Activated CD4-positive, alpha-beta T cell treated with anti-CD3 and anti-CD28 coated beads for 24 hours (primary cell): ENCODE measurements at regions not wholly inside any gene's neighbourhood (a gene's known extent, or its start where the extent isn't known, plus 50 kb on each side); places are given as distances from the start of the nearest gene placed in this dataset.

Source experiments
- DNase-seq, 2 donors: peaks; one replicate each; pipeline ENCODE4 v3.0.0-alpha.2; 2020; ENCODE audit warnings: low read depth in 2 of 2

DNA sequence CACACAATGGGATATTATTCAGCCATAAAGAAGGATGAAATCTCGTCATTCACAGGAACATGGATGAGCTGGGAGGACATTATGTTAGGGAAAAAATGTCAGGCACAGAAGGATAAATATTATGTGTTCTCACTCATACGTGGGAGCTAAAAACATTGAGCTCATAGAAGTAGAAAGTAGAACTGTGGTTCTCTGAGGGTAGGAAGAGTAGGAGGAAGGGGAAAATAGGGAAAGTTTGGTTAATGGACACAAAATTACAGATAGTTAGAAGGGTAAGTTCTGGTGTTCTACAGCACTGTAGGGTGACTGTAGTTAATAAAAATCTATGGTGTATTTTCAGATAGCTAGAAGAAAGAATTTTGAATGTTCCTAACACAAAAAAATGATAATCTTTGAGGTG lies 102.6 kb upstream of the LIPC start:
- DNase-seq, result no peak

DNA sequence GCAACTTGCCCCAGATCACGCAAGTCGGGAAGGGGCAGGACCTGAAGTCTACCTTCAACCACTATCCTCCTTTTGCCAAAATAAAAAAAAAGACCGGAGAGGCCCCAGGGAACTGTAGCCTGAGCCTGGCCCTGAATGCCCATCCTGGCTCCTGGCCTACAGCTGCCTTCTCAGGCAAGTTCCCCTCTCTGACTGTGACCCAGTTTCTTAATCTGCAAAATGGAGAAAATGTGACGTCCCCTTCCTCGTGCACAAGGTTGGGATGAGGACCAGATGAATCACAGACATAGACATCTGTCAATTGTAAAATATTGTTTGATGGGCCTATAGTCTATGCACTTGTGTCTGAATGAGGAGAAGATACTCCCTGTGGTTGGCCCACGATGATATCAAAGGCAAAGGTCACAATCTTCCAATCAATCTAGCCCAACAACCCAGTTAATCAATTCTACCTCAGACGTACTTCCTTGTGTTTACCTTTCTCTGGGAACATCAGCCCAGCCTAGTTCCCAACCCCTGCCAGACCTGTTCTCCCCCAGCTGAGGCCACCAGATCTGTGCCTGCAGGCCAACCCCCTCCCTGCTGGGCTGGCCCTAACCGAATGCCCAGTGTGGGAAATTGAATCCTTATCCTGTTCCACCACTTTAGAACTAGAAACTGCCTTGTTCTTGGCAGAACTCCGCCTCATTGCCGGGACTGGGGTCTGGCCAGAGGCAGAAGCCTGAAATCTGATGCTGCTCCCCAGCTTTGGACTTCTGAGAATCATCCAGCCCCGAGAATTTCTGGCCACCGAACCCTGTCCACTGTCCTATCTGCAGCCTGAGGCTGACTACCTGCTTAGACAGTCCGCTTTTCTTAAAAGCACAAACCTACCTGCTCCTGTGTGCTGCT lies 101.8 kb upstream of the LIPC start:
- no peak for DNase-seq

DNA sequence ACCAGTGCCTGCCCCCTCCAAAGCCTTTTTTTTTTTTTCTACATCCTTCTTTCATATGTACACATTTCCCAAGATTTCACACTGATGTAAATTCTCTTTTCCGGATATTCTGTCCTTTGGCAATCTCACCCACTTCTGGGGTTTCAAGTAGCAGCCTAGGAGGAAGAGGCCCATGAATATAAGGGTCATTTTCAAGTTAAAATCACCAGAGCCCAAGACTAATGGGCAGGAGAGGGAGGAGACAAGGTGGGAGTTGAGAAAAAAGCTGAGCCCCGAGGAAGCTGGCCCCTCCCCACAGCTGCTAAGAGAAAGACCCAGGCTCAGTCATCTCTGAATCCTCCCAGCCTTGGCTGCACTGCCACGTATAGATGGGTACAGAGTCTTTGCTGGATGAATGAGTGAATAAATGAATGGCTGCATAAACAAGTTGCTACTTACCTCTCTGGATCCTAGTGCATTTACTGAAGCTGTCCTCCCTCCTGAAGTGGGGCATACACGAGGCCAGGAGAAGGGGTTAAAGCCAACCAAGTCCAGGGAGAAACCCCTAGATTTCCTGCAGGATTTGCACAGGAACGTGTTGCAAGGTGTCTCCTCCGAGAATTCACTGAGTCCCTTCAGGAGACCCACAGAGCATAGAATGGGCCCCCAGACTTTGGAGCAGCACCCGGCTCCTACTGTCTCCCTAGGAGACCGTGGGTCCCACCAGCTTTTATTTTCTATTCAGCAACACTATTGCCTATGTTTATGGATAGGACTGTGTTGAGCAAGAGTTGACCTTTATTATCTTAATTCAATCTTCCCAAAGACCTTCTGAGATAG lies 100.8 kb upstream of the LIPC start:
- DNase-seq, result no peak

DNA sequence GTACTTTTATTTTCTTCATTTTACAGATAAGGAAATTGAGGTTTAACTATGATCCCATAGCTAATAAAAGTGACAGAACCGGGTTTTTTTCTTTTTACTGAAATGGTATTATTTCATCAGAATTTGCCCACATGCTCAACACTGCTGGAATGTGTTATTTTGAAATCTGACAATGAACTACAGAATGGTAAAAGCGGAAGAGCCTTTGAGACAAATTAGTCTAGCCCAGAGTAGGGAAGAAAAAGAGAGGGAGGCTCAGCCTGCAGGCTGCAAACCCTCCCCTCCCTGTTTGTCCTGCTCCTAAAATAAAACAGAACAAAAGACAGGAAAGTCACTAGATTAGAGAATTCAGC lies 100.3 kb upstream of the LIPC start:
- no peak for DNase-seq

DNA sequence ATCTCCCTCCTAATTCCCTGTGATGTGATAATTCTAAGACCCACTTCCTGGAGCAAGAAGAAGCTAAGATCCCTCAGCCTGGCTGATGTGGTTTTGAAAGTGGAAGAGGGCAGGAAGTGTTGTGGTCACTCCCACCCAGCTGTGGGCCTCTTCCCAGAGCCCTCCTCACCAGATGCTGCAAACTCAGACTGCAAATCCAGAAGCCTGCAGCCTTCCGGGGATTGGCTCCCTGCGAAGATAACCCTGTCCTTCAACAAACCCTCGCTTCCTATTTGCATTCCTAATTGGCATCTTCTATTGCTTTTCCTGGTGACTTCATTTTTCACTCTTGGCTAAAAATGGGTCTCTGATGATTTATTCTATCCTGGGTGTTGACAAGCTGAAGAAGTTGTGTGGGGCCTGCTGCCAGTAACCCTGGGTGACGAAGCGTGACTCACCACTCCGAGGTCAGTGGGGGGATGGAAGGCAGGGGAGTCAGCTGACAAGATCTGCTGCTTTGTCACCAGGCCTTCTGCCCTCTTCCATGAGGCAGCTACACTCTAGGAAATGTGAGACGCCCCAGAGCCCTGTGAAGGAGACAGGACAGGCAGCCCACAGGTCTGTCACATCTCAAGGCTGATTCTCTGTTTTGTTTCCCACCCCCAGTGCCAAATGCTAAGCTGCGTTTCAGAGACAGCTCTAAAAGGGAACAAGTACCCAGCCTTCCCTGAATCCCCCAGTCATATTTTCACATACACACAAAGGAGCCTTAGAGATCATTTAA lies 99.7 kb upstream of the LIPC start:
- peak; percentile 77 to 85 for DNase-seq

DNA sequence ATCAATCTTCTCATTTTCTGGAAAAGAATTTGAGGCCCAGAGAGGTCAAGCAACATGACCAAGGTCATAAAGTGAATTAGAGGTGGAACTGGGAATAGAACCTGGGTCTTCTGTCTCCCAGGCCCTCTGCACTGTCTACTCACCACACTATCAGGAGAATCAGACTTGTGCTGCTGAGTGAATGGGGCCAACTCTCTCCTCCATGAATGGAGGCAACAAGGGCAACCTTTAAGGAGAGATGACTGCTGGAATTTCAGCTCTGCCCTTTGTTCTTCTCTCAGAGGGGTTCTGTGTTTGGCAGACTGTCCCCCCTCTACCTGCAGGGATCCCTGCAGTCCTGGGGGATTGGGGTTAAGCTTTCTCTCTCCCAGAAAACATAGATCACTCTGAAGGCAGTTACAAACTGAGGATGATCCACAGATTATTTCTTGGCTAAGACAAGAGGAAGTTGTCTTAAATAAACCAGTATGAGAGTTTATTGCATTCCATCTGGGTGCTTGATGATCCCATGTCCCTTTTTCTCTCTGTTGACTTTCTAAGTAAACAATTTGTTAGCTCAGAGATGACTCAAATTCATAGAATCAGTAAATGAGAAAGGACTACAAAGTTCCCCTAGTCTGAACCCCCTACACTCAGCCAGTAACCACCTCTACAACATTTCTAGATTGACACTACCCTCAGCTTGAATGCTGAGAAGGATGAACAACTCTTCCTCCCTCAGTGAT lies 99.0 kb upstream of the LIPC start:
- no peak for DNase-seq

DNA sequence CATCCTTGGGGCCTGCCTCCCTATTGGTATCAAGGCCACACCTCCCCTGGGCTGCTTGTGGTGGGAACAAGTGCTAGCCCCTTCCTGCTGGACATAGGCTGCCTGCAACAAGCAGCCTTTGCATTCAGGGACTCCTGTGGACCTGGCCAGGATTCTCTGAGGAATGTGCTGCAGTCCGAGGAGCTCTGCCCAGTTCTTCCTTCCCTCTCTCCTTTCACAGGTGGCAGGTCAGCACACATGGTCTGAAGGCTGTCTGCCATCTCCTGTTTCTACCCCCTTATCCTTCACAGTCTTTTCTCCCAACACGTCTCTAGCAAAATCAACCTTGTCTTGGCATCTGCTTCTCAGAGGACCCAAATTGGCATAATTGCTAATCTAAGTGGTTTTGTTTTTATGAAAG lies 97.0 kb upstream of the LIPC start:
- DNase-seq, result no peak

DNA sequence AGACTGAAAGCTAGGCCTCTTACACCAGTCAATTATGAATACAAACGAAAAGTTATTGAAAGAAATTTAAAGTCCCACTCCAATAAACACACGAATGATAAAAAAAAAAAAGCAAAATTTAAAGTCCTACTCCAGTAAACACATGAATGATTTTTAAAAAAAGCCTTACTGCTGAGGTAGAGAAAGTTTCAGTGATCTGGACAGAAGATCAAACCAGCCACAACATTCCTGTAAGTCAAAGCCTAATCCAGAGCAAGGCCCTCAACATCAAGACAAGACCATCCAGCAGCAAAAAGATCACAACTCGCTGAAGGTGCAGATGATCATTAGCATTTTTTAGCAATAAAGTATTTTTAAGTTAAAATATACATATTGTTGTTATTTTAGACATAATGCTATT lies 95.6 kb upstream of the LIPC start:
- no peak for DNase-seq

DNA sequence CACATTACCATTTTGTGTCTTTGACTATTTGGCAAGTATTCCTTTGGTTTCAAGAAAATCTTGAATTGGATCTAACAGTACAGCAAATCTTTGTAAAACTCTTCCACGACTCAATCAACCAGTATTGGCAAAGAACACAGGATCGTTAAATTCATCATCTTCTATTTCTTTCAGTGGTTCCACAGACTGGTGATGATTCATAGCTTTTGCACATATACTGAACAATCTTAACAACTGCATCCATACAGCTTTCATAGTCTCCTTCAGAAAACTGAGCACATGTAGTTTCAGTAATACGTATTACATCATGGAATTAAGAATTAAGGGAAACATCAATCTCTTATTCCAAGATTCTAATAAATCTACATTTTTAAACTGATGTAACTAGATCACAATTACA lies 91.6 kb upstream of the LIPC start:
- DNase-seq, result no peak

DNA sequence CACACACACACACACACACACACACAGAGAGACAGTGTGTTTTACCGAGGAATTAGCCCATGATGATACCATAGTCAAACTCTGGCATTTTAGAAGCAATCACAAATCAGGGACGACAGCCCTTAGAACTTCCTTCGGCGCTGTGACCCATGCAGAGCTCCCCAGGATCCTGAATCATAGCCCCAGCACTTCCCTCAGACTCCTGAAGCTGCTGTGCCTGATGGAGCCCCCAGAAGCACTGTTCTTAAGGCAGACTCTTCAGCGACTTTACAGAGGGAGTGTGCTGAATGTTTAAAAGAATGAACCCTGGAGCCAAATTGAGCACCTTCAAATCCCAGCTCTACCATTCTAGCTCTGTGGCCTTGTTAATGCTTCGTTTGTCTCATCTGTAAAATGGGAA lies 89.3 kb upstream of the LIPC start:
- no peak for DNase-seq

DNA sequence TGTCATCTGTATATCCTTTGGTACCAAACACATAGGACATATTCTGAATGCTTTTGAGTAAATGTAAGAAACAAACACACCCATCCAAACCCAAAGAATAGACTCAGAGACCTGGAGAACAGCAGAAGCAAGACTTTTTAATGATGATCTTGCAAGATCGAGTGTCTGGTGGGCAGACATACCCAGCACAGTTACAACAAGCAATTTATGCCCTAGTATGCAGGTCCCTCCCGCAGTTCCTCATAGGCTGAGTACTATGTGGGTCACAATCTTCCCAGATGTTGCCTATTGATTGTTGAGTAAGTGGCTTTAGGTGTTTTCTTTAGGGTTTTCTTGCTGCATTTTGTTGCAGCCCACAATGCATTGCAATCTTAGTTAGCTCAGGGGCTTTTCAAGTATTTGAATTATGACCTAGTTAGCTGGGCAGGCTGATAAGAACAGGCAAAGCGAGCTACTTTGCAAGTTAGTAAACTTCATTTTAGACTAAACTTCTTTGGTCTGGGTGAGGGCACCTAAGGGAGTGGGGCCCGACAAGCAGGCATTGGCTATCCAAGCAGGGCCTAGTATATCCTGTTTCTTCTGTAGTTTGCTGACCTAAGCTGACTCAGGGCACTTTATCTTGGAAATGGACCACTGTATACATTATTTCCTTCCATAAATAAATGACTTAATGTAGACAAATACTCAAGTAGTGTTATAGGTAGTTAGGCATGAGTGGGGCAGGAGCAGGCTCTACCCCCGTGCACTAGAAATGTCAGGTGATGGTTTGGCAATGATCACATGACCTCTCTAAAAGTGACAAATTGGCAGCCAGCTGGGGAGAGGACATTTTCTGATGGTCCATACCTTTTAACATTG lies 87.3 kb upstream of the LIPC start:
- no peak for DNase-seq

DNA sequence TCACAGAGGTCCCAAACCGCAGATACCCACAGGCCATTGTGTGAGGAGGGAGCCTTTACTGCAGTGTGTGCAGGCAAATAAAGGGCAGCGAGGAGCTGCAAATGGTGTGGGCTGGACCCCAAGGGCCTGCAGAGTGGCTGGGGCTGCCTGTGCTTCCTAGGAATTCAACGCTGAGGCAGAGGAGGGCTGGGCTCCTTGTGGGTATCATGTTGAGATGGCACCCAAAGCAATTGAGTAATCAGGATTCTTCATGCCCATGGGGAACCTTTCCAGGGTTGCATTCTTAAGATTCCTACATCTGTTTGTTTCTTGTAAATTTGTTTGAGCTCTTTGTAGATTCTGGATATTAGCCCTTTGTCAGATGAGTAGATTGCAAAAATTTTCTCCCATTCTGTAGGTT lies 85.4 kb upstream of the LIPC start:
- no peak for DNase-seq

DNA sequence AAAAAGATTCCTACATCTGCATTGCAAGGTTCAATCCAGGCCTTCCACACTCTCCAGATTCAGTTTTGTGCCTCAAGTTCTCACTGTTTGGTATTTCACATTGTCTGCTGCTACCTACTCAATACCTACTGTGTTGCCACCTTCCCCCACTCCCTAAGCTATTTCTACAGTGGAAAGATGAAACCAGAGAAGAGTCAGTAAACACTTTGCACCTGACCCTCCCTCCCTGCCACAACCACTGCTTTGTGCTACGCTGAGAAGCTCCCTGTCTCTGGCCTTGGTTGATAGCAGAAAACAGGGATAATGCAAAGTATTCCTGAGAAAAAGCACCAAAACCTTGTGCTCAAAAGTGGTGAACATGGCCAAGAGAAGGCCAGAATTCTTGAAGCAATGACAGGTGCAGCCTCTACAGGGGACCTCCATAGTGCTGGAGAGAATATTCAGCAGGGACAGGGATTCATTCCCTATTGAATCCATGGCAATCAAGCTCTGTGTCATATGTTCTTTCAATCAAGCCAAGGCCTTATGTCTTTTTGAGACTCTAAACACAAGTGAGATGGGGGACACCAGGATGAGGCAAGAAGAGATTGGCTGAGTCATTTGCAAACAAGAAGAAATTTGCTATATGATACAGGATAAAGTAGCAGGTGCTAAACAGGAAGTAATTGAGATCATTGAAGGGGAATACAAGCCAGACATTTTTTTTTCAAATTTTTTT lies 83.5 kb upstream of the LIPC start:
- DNase-seq, result no peak

DNA sequence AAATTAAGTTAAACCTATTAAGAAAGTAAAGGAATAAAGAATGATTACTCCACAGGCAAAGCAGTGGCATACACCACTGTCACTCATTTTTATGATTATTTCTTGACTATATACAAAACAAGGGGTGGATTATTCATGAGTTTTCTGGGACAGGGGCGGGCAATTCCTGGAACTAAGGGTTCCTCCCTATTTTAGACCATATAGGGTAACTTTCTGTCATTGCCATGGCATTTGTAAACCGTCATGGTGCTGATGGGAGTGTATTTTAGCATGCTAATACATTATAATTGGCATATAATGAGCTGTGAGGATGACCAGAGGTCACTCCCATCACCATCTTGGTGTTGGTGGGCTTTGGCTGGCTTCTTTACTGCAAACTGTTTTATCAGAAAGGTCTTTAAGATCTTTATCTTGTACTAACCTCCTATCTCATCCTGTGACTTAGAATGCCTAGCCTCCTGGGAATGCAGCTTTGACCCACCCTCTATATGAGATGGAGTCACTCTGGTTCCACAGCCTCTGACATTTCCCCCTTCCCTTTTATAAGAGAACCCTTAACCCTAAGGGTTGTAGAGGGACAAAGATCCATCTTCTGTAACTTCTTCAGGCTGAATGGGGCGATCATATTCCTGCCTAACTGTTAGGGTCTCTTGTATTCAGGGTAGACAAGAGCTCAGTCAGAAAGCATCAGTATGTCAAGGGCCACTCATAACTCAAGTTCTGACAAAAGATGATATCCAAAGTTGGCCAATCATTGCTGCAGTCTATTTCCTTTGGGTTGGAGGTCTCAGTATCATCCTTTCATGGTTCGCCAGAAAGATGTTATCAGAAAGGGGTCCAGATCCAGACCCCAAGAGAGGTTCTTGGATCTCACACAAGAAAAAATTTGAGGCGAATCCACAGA lies 79.5 kb upstream of the LIPC start:
- DNase-seq, result no peak

DNA sequence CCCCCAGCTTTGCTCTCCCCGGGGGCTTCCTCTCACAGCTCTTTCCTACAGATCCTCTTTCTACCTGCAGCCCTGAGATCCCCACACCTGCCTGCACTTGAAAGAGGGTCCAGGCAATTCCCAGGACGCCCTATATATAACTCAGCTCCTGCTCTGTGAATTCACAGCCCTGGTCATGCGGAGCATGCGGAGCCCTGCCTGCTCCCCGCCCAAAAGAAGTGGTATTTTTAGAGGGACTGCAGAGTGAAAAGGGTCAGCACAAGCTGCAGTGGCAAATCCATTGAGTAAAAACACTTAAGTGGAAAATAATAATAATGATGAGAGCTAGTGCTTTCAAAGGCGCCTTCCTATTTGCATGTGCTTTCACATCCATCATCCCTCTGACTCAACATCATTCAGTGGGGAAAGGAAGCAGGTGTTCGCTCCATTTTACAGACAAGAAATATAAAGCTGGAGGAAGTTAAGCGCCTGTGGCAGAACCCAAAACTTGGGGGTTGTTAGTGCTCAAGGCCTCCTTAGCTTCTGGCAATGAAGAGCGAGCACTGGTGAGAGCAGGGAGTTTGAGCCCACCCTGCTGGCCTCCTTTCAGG lies 76.3 kb upstream of the LIPC start:
- no peak for DNase-seq

DNA sequence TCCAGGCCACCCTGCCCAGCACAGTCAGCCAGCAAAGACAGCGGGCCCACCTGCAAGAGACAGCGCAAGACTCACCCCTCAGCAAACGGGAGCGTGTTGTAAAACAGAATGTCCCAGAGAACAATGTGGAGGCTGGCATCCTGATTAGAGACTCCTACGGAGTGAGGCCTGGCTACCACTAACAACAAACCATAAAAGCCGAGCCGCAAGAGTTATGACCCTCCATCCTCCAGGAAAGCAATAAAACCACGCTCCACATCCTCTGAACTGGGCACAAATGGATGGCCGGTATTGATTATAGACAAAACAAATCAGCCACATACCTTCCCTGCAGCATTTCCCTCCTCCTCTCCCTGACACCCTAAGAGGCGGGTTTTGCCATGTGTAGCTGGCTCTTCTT lies 75.8 kb upstream of the LIPC start:
- DNase-seq, result no peak

DNA sequence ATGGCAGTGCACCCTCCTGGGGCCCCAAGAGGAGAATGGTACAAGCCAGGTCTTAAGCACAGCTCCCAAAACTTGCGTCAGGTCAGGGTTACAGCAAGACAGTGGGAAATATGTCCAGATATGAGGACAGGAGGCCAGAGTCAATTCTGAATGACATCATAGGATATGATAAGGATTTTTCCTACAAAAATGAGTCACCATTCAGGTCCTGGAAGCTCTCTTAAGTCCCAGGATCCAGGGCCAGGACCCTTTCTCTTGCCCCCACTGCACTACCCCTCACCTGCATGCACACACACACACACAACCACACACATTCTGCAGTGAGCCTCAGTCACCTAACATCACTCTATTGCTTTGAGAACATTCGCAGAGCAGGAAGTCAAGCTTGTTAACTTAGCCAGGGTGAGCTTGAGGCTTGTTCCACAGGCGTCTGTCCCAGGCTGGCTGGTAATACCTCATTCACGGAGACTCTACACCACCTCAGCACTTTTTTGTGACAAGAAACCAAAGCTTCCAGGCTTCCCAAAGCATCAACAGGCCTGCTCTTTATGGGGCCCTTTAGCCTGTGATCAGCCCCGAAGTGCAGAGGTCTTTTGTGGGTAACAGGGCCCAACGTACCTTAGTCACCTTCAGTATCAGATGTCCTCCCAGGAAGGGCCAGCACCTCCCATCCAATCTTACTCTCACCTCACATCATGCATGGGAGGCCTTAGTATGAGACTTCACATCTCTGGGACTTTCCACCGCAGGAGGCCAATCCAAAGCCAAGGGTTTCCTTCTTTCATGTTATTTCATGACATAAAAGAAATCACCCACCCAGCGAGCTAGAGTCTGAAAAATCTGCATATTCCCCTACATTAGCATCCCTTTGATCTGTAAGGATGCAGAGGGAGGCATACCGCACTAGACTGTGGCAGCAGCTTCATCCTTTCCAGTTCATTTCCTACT lies 74.0 kb upstream of the LIPC start:
- DNase-seq, result no peak
